H9 (cell line): ENCODE measurements at regions not wholly inside any gene's neighbourhood (a gene's known extent, or its start where the extent isn't known, plus 50 kb on each side); places are given as distances from the start of the nearest gene placed in this dataset.

ENCODE experiments used
- DNase-seq: peaks from one replicate; pipeline ENCODE4 v3.0.0-alpha.2; 2017
- H2AFZ ChIP-seq: one replicate; pipeline ENCODE4 v1.6.1; 2013; ENCODE audit warnings: mild to moderate bottlenecking, low read length, control low read depth, moderate library complexity
- H2AK5ac ChIP-seq: 2 replicates; pipeline ENCODE4 v1.6.1; 2013; ENCODE audit warnings: low read length, control low read depth, mixed read lengths; ENCODE audit not compliant: insufficient read length
- H2BK120ac ChIP-seq: one replicate; pipeline ENCODE4 v1.6.1; 2013; ENCODE audit warnings: low read depth, mild to moderate bottlenecking, low read length, control low read depth, inconsistent platforms; ENCODE audit not compliant: poor library complexity, severe bottlenecking
- H2BK12ac ChIP-seq: 2 replicates; pipeline ENCODE4 v1.6.1; 2013; ENCODE audit warnings: low read length, control low read depth, mixed read lengths, low read depth; ENCODE audit not compliant: insufficient read length
- H2BK15ac ChIP-seq: 2 replicates; pipeline ENCODE4 v1.6.1; 2013; ENCODE audit warnings: low read depth, low read length, control low read depth
- H2BK20ac ChIP-seq: one replicate; pipeline ENCODE4 v1.6.1; 2013; ENCODE audit warnings: low read depth, mild to moderate bottlenecking, low read length, control low read depth, inconsistent platforms; ENCODE audit not compliant: poor library complexity, severe bottlenecking
- H2BK5ac ChIP-seq: 2 replicates; pipeline ENCODE4 v1.6.1; 2013; ENCODE audit warnings: low read length, control low read depth, mixed read lengths; ENCODE audit not compliant: insufficient read length
- H3K14ac ChIP-seq: 2 replicates; pipeline ENCODE4 v1.6.1; 2013; ENCODE audit warnings: low read length, control low read depth; ENCODE audit not compliant: insufficient read depth
- H3K18ac ChIP-seq: 2 replicates; pipeline ENCODE4 v1.6.1; 2013; ENCODE audit warnings: low read depth, mild to moderate bottlenecking, mixed read lengths, low read length, control low read depth; ENCODE audit not compliant: insufficient read length
- H3K23ac ChIP-seq: 2 replicates; pipeline ENCODE4 v1.6.1; 2013; ENCODE audit warnings: low read length, control low read depth, mixed read lengths, low read depth; ENCODE audit not compliant: insufficient read length
- H3K23me2 ChIP-seq: 2 replicates; pipeline ENCODE4 v1.6.1; 2013; ENCODE audit warnings: low read depth, mild to moderate bottlenecking, mixed read lengths, low read length, control low read depth; ENCODE audit not compliant: insufficient read length, poor library complexity, severe bottlenecking
- H3K27ac ChIP-seq: 2 replicates; pipeline ENCODE4 v1.5.1; 2013; ENCODE audit warnings: low read length, control low read depth, mixed read lengths, low read depth; ENCODE audit not compliant: insufficient read length
- H3K27me3 ChIP-seq: 2 replicates; pipeline ENCODE4 v1.6.1; 2013; ENCODE audit warnings: low read length, control low read depth, inconsistent platforms; ENCODE audit not compliant: insufficient read depth
- H3K4ac ChIP-seq: 2 replicates; pipeline ENCODE4 v1.6.1; 2013; ENCODE audit warnings: low read depth, mild to moderate bottlenecking, control low read depth, inconsistent platforms, low read length, moderate library complexity
- H3K4me1 ChIP-seq: 2 replicates; pipeline ENCODE4 v1.6.1; 2013; ENCODE audit warnings: low read length, control low read depth, inconsistent platforms; ENCODE audit not compliant: insufficient read depth
- H3K4me2 ChIP-seq: 2 replicates; pipeline ENCODE4 v1.6.1; 2013; ENCODE audit warnings: low read length, control low read depth, mixed read lengths; ENCODE audit not compliant: insufficient read length, insufficient read depth
- H3K56ac ChIP-seq: 2 replicates; pipeline ENCODE4 v1.6.1; 2013; ENCODE audit warnings: low read depth, mild to moderate bottlenecking, mixed read lengths, low read length, control low read depth; ENCODE audit not compliant: insufficient read length
- H3K79me1 ChIP-seq: 2 replicates; pipeline ENCODE4 v1.6.1; 2013; ENCODE audit warnings: low read depth, mild to moderate bottlenecking, moderate library complexity, low read length, control low read depth, inconsistent platforms; ENCODE audit not compliant: insufficient read depth, poor library complexity, severe bottlenecking
- H3K79me2 ChIP-seq: 2 replicates; pipeline ENCODE4 v1.6.1; 2013; ENCODE audit warnings: low read length, control low read depth, inconsistent platforms; ENCODE audit not compliant: insufficient read depth
- H3K9ac ChIP-seq: 2 replicates; pipeline ENCODE4 v1.6.1; 2013; ENCODE audit warnings: low read length, control low read depth, mixed read lengths; ENCODE audit not compliant: insufficient read length; ENCODE audit errors: extremely low read depth
- H3K9me3 ChIP-seq: one replicate; pipeline ENCODE4 v1.6.1; 2013; ENCODE audit warnings: low read depth, low read length, inconsistent platforms; ENCODE audit not compliant: control insufficient read depth
- H3T11ph ChIP-seq: one replicate; pipeline ENCODE4 v1.6.1; 2013; ENCODE audit warnings: mild to moderate bottlenecking, low read length, control low read depth, inconsistent platforms
- H4K20me1 ChIP-seq: one replicate; pipeline ENCODE4 v1.6.1; 2013; ENCODE audit not compliant: control insufficient read depth, insufficient read length, insufficient read depth
- H4K5ac ChIP-seq: 2 replicates; pipeline ENCODE4 v1.6.1; 2013; ENCODE audit warnings: low read depth, mild to moderate bottlenecking, mixed read lengths, low read length, control low read depth; ENCODE audit not compliant: insufficient read length
- H4K8ac ChIP-seq: replicated peaks from 2 replicates; pipeline ENCODE4 v1.6.1; 2013; ENCODE audit warnings: low read length, control low read depth, mixed read lengths, low read depth; ENCODE audit not compliant: insufficient read length
- H4K91ac ChIP-seq: 2 replicates; pipeline ENCODE4 v1.6.1; 2013; ENCODE audit warnings: low read depth, mild to moderate bottlenecking, moderate library complexity, mixed read lengths, low read length, control low read depth; ENCODE audit not compliant: insufficient read length
- H3K27ac Mint-ChIP-seq, 3 experiments: 2 replicates in 2 of 3; 3 replicates in 1 of 3; pipeline ENCODE4 v1.8.0; 2020 to 2021; ENCODE audit warnings: mixed read lengths in 3 of 3, mild to moderate bottlenecking in 1 of 3, moderate library complexity in 1 of 3
- H3K27me3 Mint-ChIP-seq: 2 replicates; pipeline ENCODE4 v1.8.0; 2021; ENCODE audit warnings: low read depth, mild to moderate bottlenecking, moderate library complexity, mixed read lengths
- H3K36me3 Mint-ChIP-seq, 3 experiments: 2 replicates in 2 of 3; 3 replicates in 1 of 3; pipeline ENCODE4 v1.8.0; 2020 to 2021; ENCODE audit warnings: low read depth in 3 of 3, mixed read lengths in 3 of 3; ENCODE audit not compliant: insufficient read depth in 1 of 3
- H3K4me1 Mint-ChIP-seq, 2 experiments: 2 replicates each; pipeline ENCODE4 v1.8.0; 2020; ENCODE audit warnings: mixed read lengths in 2 of 2
- H3K4me3 Mint-ChIP-seq, 2 experiments: 2 replicates in 1 of 2; 3 replicates in 1 of 2; pipeline ENCODE4 v1.8.0; 2020 to 2021; ENCODE audit warnings: mild to moderate bottlenecking in 2 of 2, mixed read lengths in 2 of 2, moderate library complexity in 1 of 2
- H3K9me3 Mint-ChIP-seq, 2 experiments: 2 replicates in 1 of 2; 3 replicates in 1 of 2; pipeline ENCODE4 v1.8.0; 2020; ENCODE audit warnings: mild to moderate bottlenecking in 2 of 2, mixed read lengths in 2 of 2, moderate library complexity in 1 of 2
- WGBS: extraction: QIAGEN DNeasy Blood & Tissue Kit; methylation state at CpG from one replicate; pipeline ENCODE4 v1.1.7; 2013; ENCODE audit warnings: missing lambda C conversion rate, low lambda C conversion rate, mixed read lengths; ENCODE audit not compliant: insufficient read length; ENCODE audit errors: extremely low coverage; 5-methylcytosine and 5-hydroxymethylcytosine counted together
- TF ChIP-seq, protein P1 (sequence below): fragments of 200-600 bp; sonication (generic); conservative IDR thresholded peaks from 3 replicates; pipeline ENCODE4 v1.8.0; 2021; ENCODE audit warnings: antibody characterized with exemption, mild to moderate bottlenecking

- no peaks in the 10 kb centered on the region for H3K9me3 Mint-ChIP-seq
- no peak overlapping the region for H3K14ac ChIP-seq
- H4K8ac ChIP-seq, result no peak overlapping the region
- H3K4me2 ChIP-seq, result no peak overlapping the region
- H3K23me2 ChIP-seq, result no peaks in the 10 kb centered on the region
- no peak overlapping the region for H2BK20ac ChIP-seq
- H3K4me1 Mint-ChIP-seq, result peaks cover 2 to 3% of the 10 kb centered on the region in 2 experiments
- H3T11ph ChIP-seq, result no peak overlapping the region
- no peaks in the 10 kb centered on the region for H3K9me3 ChIP-seq
- H3K27ac Mint-ChIP-seq, result no peak overlapping the region
- H3K18ac ChIP-seq, result no peak overlapping the region
- H4K20me1 ChIP-seq, result no peaks in the 10 kb centered on the region
- H4K91ac ChIP-seq, result no peak overlapping the region
- no peak overlapping the region for H3K23ac ChIP-seq
- no peak overlapping the region for H3K4ac ChIP-seq
- no CpG with 5 or more reads among the region's 6 CpGs for WGBS
- no peak overlapping the region for H2AFZ ChIP-seq
- no peak for DNase-seq
- H2BK15ac ChIP-seq, result no peak overlapping the region
- no peak overlapping the region for H2BK12ac ChIP-seq
- no peak overlapping the region for H2BK120ac ChIP-seq
- peaks cover 2% of the 10 kb centered on the region; the same call in 1 of the 2 replicates for H3K27me3 Mint-ChIP-seq
- no peak overlapping the region for H3K9ac ChIP-seq
- no peak overlapping the region for H3K27ac ChIP-seq
- H3K79me2 ChIP-seq, result no peaks in the 10 kb centered on the region
- H4K5ac ChIP-seq, result no peak overlapping the region
- no peak overlapping the region for H2AK5ac ChIP-seq
- no peak overlapping the region for H3K4me3 Mint-ChIP-seq
- no peak overlapping the region for H3K56ac ChIP-seq
- no peaks in the 10 kb centered on the region for H3K36me3 Mint-ChIP-seq
- TF ChIP-seq, protein P1, sequence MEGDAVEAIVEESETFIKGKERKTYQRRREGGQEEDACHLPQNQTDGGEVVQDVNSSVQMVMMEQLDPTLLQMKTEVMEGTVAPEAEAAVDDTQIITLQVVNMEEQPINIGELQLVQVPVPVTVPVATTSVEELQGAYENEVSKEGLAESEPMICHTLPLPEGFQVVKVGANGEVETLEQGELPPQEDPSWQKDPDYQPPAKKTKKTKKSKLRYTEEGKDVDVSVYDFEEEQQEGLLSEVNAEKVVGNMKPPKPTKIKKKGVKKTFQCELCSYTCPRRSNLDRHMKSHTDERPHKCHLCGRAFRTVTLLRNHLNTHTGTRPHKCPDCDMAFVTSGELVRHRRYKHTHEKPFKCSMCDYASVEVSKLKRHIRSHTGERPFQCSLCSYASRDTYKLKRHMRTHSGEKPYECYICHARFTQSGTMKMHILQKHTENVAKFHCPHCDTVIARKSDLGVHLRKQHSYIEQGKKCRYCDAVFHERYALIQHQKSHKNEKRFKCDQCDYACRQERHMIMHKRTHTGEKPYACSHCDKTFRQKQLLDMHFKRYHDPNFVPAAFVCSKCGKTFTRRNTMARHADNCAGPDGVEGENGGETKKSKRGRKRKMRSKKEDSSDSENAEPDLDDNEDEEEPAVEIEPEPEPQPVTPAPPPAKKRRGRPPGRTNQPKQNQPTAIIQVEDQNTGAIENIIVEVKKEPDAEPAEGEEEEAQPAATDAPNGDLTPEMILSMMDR, result no peak
- no peaks in the 10 kb centered on the region for H3K79me1 ChIP-seq
- no peaks in the 10 kb centered on the region for H3K27me3 ChIP-seq
- no peak overlapping the region for H2BK5ac ChIP-seq
- no peaks in the 10 kb centered on the region for H3K4me1 ChIP-seq
These were observed 1037.0 kb upstream of the NR2F2 start for GRCh38 chr15:95293456-95294031.
